K562 (cell line): ENCODE measurements at regions not wholly inside any gene's neighbourhood (a gene's known extent, or its start where the extent isn't known, plus 50 kb on each side); places are given as distances from the start of the nearest gene placed in this dataset.

ENCODE experiments used
- ATAC-seq: fragments of 200-7000 bp; cut with Tn5 transposase; 3 replicates; pipeline ENCODE4 v1.9.1; 2020; ENCODE audit warnings: moderate library complexity
- BruUV-seq: library from RNA; stranded (reverse); fragments of 400-500 nt; replicated peaks from 2 replicates; lab custom pipeline; 2021; lab: Mats Ljungman, UMichigan
- CTCF ChIA-PET: fragments of 300-600 bp; formaldehyde crosslinking; extraction: SDS; loops from one replicate; lab custom pipeline; 2021; ENCODE audit warnings: low intra/inter-chr PET ratio; lab: Yijun Ruan, JAX
- POLR2A ChIA-PET: fragments of 300-600, 350-650 bp; sonication (Branson Sonifier 250); formaldehyde crosslinking; extraction: SDS; loops from one replicate; lab custom pipeline; 2021; ENCODE audit warnings: antibody characterized with exemption, inconsistent platforms; lab: Yijun Ruan, JAX
- DNase-seq, 4 experiments: peaks; one replicate each; pipeline versions ENCODE4 v3.0.0 to v3.0.0-alpha.2; 2011 to 2018; ENCODE audit warnings: low spot score in 3 of 4, mixed read lengths in 3 of 4; ENCODE audit errors: extremely low read depth in 1 of 4
- FAIRE-seq: peaks from 2 replicates; lab custom pipeline; 2011; peaks lifted over from hg19 to GRCh38; lab: Jason Lieb, UNC
- H2AFZ ChIP-seq: 2 replicates; pipeline ENCODE4 v1.6.0; 2011; ENCODE audit warnings: low read depth, low read length, control low read depth, inconsistent platforms
- H3K27ac ChIP-seq: fragments of 200-600 bp; 3 replicates; pipeline ENCODE4 v1.8.0; 2011; ENCODE audit warnings: low read depth, mild to moderate bottlenecking, control low read depth, inconsistent platforms, low read length, moderate library complexity, mixed read lengths; ENCODE audit errors: extremely low read depth
- H3K27me3 ChIP-seq, 2 experiments: fragments of 300-600 bp in 1 of 2; 2 replicates in 1 of 2; 3 replicates in 1 of 2; pipeline versions ENCODE4 v1.6.0 to v1.8.0; 2011; ENCODE audit warnings: inconsistent platforms in 2 of 2, low read length in 2 of 2, mild to moderate bottlenecking in 1 of 2, mixed read lengths in 1 of 2, moderate library complexity in 1 of 2; ENCODE audit not compliant: control insufficient read depth in 2 of 2, insufficient read depth in 2 of 2
- H3K36me3 ChIP-seq: fragments of 300-600 bp; 3 replicates; pipeline ENCODE4 v1.8.0; 2011; ENCODE audit warnings: mild to moderate bottlenecking, low read length, inconsistent platforms; ENCODE audit not compliant: control insufficient read depth, insufficient read depth
- H3K4me1 ChIP-seq, 2 experiments: fragments of 200-600 bp in 1 of 2; replicated peaks in 1 of 2; 2 replicates in 1 of 2; 3 replicates in 1 of 2; pipeline versions ENCODE4 v1.5.1 to v1.8.0; 2011; ENCODE audit warnings: inconsistent platforms in 2 of 2, low read length in 2 of 2, mild to moderate bottlenecking in 1 of 2, mixed read lengths in 1 of 2, moderate library complexity in 1 of 2; ENCODE audit not compliant: control insufficient read depth in 2 of 2, insufficient read depth in 2 of 2
- H3K4me2 ChIP-seq: 2 replicates; pipeline ENCODE4 v1.6.1; 2011; ENCODE audit warnings: low read length, control low read depth, inconsistent platforms, mixed read lengths; ENCODE audit not compliant: insufficient read depth
- H3K4me3 ChIP-seq: fragments of 200-600 bp; sonication (generic), shearing (Covaris generic); 2 replicates; pipeline ENCODE4 v1.5.1; 2016; ENCODE audit warnings: control low read depth, inconsistent platforms
- H3K79me2 ChIP-seq: fragments of 200-600 bp; 3 replicates; pipeline ENCODE4 v1.8.0; 2011; ENCODE audit warnings: low read length, inconsistent platforms; ENCODE audit not compliant: control insufficient read depth, insufficient read depth
- H3K9ac ChIP-seq, 2 experiments: 2 replicates each; pipeline versions ENCODE4 v1.6.0 to v1.6.1; 2011; ENCODE audit warnings: low read depth in 2 of 2, low read length in 2 of 2, control low read depth in 1 of 2, inconsistent platforms in 1 of 2, mild to moderate bottlenecking in 1 of 2, mixed read lengths in 1 of 2; ENCODE audit not compliant: insufficient read depth in 1 of 2
- H3K9me1 ChIP-seq: one replicate; pipeline ENCODE4 v1.6.0; 2011; ENCODE audit warnings: inconsistent platforms, mild to moderate bottlenecking, low read length, moderate library complexity; ENCODE audit not compliant: control insufficient read depth, insufficient read depth
- H3K9me3 ChIP-seq: replicated peaks from 2 replicates; pipeline ENCODE4 v1.5.1; 2011; ENCODE audit warnings: low read depth, low read length, inconsistent platforms; ENCODE audit not compliant: control insufficient read depth, insufficient read depth
- H4K20me1 ChIP-seq: replicated peaks from 2 replicates; pipeline ENCODE4 v1.6.1; 2011; ENCODE audit warnings: low read length, inconsistent platforms, mixed read lengths; ENCODE audit not compliant: control insufficient read depth, insufficient read depth
- ARHGAP35 ChIP-seq: fragments of 450-650 bp; IDR thresholded peaks from 2 replicates; pipeline ENCODE4 v1.6.1; 2018; ENCODE audit not compliant: partially characterized antibody
- C11orf30 ChIP-seq: fragments of 450-650 bp; IDR thresholded peaks from 2 replicates; pipeline ENCODE4 v1.6.1; 2016; ENCODE audit warnings: low read depth, mild to moderate bottlenecking
- E2F8 ChIP-seq: fragments of 450-650 bp; IDR thresholded peaks from 2 replicates; pipeline ENCODE4 v1.7.1; 2018; ENCODE audit warnings: mild to moderate bottlenecking, low read depth; ENCODE audit not compliant: partially characterized antibody
- SMARCE1 ChIP-seq: fragments of 450-650 bp; IDR thresholded peaks from 2 replicates; pipeline ENCODE4 v1.7.1; 2016; ENCODE audit warnings: mild to moderate bottlenecking
- ZFP36 ChIP-seq: fragments of 150-350 bp; IDR thresholded peaks from 2 replicates; pipeline ENCODE4 v1.6.1; 2018; ENCODE audit warnings: low read length, low read depth; ENCODE audit not compliant: partially characterized antibody
- ZNF133 ChIP-seq: fragments of 250-450 bp; sonication (Bioruptor Pico); IDR thresholded peaks from 2 replicates; pipeline ENCODE4 v1.4.0; 2020; ENCODE audit warnings: mild to moderate bottlenecking
- WGBS: fragments of 100-300 bp; shearing (Covaris generic); methylation state at CpG from one replicate; pipeline ENCODE4 v1.1.6; 2016; ENCODE audit warnings: low coverage, mixed read lengths; ENCODE audit not compliant: insufficient coverage; ENCODE audit errors: missing lambda C conversion rate; 5-methylcytosine and 5-hydroxymethylcytosine counted together
- in situ Hi-C: fragments of 300-500 bp; cut with MboI; formaldehyde crosslinking; loops from 4 replicates; pipeline ENCODE4 v1.15.0; 2018; ENCODE audit warnings: inconsistent platforms, mixed read lengths
- intact Hi-C: fragments of 100-400 bp; cut with micrococcal nuclease; formaldehyde crosslinking; loops from 2 replicates; pipeline ENCODE4 v1.14.2; 2022

- no peaks in the 10 kb centered on the region for H3K36me3 ChIP-seq
- no peak for TF ChIP-seq ZNF133 (CRISPR knock-in tag)
- no peak for TF ChIP-seq C11orf30
- no peak for TF ChIP-seq SMARCE1
- TF ChIP-seq ARHGAP35: no peak
- TF ChIP-seq ZFP36: peak; percentile 26
- TF ChIP-seq E2F8: no peak
- TF ChIP-seq, all 486 proteins: peak for 1
- intact Hi-C loops: no loop called here
- Histone ChIP-seq H4K20me1 (no peaks in the 10 kb centered on the region), H3K4me2 (no peak overlapping the region), H3K4me1 (no peaks in the 10 kb centered on the region), H2AFZ (no peak overlapping the region), H3K9me3 (no peaks in the 10 kb centered on the region; the same call in 1 of the 2 replicates), H3K9ac (no peak overlapping the region), H3K4me3 (no peak overlapping the region), H3K27me3 (no peaks in the 10 kb centered on the region), H3K79me2 (no peaks in the 10 kb centered on the region), H3K9me1 (no peaks in the 10 kb centered on the region), H3K27ac (no peak overlapping the region)
- CTCF ChIA-PET: no interaction called here
- POLR2A ChIA-PET: no interaction called here
- 0% methylated on average over 2 of the region's 2 CpGs for WGBS
- in situ Hi-C loops: no loop called here
- FAIRE-seq (no peak), DNase-seq (no peak), ATAC-seq (no peak)
- BruUV-seq: no TSS peak
These were observed 814.7 kb upstream of the SLIT2 start for GRCh38 chr4:19437008-19437407.
